Stimulated activated naive CD4-positive, alpha-beta T cell (primary cell): ENCODE measurements at regions not wholly inside any gene's neighbourhood (a gene's known extent, or its start where the extent isn't known, plus 50 kb on each side); places are given as distances from the start of the nearest gene placed in this dataset.

Experiments used
- DNase-seq, 6 experiments: peaks; one replicate each; lab custom pipeline; 2025; lab: John Stamatoyannopoulos, UW

DNA sequence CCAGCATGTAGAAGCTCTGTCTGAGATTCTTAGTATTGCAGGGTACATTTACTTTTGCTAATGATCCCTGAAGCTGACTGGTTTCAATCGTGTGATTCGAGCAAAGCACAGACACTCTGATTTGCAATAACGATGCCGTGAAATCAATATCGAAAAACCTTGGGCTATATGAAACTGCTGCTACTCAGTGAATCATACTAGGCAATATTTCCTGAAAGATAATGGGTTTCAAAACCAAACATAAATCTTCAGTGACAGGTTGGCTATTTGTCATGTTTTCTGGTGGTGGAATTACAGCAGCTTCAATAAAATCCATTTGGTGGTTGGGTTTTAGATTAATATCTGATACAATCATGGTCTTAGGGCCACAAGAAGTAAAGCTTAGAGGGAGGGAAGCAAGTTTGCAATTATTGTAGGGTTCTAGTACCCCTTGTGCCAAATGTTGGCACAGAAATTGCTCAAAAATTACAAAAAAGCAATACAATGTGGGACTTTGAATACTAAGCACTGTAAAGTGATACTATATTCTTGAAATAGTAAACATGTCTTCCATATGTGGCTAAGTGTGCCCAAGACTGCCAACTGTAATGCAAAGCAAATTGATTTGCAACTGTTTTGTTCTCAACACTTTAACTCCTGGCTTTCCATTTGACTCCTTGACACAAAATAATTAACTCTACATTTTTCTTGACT is 112.4 kb upstream of the JAZF1 start:
- no peak for DNase-seq

GRCh38 chr7:28293527-28293835 is 112.9 kb upstream of the JAZF1 start:
- no peak for DNase-seq

- peak in 5 of 6 experiments; percentile 3 to 58 (median 36) for DNase-seq
Measured at GRCh38 chr7:28296571-28297483, 115.5 kb upstream of the CREB5 start.

DNA sequence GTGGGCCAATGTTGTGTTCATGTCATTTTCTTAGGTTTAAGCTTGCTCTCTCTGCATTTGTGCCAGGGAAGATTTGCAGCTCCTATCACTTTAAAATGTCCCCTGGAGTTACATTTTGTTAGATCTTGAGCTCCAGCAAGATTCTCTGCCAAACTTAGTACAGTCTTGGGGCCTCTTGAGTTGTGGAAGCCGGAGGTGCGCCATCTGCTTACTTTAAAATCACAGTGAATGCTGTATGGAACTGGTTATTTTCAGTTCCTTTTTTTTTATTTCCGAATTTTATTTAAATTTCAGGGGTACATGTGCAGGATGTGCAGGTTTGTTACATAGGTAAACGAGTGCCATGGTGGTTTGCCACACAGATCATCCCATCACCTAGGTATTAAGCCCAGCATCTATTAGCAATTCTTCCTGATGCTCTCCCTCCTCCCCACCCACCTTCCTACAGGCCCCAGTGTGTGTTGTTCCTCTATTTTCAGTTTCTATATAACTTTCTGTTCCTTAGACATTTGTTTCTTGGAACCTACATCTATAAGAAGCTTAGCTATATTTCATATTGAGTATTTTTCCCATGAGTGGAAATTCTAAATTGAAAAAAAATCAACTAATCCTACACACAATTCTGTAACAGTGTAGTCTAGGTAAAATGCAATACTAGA is 114.4 kb upstream of the CREB5 start:
- no peak for DNase-seq

- DNase-seq, result no peak
Measured at GRCh38 chr7:28298870-28299518, 113.3 kb upstream of the CREB5 start.

DNA sequence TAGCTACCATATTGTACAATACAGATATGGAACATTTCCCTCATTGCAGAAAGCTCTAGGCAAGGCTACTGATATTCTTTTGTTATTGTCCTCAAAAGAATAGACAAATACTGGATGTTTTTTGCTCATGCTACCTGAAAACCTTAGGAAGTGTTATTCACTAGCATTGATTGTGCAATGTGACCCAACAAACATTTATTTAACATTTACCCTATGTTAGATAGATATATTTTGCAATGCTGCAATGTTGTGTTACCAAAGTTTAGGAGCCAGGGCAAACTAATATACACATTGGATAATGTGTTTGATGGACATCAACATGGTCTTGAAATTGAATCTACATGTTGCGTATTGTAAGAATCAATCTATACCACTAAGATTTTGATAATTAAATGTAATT is 112.8 kb upstream of the CREB5 start:
- no peak for DNase-seq

DNA sequence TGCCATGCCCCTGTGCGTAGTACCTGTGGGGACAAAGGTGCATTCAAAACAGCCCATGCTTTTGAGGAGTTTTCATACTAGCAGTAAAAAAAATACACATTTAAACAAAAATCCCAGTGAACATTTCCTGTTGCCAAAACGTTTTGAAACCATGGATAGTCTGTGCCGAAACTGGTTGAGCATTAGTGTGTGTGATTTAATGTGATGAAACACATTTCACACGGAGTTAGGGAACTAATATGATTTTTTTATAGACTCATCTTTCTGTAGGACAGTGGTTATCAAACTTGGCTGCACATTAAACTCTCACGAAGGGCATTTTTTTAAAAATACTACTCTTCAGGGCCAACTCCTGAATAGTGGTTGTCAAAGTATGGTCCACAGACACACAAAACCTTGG is 111.8 kb upstream of the CREB5 start:
- DNase-seq, result no peak

DNA sequence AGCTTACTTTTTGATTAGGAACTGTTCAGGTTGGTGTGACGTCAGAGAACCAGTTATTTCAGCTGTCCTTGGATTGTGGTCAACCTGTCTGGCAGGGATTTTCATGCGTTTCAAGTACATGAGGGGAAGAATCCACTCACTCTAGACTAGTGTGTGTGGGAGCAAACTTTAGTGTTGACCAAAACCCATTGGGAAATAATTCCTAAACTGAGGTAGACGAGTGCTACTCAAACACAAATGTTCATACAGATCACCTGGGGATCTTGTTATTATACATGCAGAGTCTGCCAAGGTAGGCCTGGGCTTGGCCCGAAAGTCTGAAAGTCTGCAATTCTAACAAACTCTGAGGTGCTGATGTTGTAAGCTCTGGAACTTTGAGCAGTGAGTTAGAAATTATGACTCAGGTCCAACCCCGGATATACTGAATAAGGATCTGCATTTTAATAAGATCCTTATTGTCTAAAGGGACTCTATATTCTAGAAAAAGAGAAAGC is 111.1 kb upstream of the CREB5 start:
- DNase-seq, result no peak

- DNase-seq, result no peak
Measured at GRCh38 chr7:28304290-28304689, 108.0 kb upstream of the CREB5 start.

GRCh38 chr7:28309704-28310459 is 102.4 kb upstream of the CREB5 start:
- no peak for DNase-seq

DNA sequence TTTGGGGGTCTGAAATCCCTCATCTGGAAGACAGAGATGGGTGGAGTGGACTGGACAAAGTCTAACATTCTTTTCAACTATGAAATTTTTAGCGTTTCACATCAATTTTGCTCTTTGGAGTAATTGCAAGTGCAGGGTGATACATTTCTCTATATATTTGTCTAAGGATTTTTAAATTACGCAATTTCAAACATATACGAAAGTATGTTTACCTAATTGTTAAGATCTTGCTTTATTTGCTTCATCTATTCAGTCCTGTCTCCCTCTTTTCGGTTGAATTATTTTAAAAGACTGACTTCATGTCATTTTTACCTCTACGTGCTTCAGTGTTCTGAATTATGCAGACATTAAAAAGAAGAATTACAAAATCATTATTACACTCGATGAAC is 101.9 kb upstream of the CREB5 start:
- no peak for DNase-seq

DNA sequence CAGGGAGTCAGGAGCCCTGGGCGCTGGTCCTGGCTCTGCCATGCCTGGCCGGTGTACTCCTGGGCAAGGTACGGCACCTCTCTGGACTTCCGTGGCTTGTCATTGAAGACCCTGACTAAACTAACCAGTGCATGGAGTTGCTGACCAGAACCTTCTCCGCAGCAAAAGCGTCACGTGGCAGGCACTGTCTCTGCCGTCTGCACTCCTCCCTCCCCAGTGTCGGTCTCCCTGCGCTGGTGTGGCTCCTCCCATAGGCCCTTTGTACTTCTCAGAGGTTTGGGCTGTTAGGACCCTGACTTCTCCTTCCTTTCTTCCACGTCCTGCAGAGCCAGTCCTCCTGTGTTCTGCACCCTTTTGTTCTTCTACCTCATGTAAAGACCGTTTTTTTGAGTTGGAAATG is 100.6 kb upstream of the CREB5 start:
- DNase-seq, result no peak

- DNase-seq, result no peak
Measured at GRCh38 chr7:28312948-28313347, 99.4 kb upstream of the CREB5 start.

- no peak for DNase-seq
Measured at GRCh38 chr7:28314841-28315240, 97.5 kb upstream of the CREB5 start.

- no peak for DNase-seq
Measured at GRCh38 chr7:28315565-28316410, 96.5 kb upstream of the CREB5 start.

DNA sequence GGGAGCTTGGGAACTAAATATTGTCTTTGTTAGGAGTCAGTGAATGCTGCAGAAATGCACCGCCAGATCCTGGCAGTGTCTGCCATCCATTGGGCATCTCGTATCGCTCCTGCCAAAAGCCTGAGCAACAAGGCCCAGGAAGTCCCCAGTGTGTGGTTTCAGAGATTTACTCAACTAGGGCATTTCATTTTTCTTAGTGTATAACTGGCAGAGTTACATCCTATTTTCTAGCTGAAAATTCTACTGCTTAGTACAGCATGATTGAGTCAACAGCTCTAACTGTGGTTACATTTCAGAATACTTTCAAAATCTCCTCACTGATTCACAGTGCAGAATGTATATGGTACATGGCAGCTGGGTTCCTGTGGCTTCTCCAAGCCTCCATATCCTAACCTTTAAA is 95.8 kb upstream of the CREB5 start:
- DNase-seq, result no peak

- no peak for DNase-seq
Measured at GRCh38 chr7:28318101-28318762, 94.1 kb upstream of the CREB5 start.

DNA sequence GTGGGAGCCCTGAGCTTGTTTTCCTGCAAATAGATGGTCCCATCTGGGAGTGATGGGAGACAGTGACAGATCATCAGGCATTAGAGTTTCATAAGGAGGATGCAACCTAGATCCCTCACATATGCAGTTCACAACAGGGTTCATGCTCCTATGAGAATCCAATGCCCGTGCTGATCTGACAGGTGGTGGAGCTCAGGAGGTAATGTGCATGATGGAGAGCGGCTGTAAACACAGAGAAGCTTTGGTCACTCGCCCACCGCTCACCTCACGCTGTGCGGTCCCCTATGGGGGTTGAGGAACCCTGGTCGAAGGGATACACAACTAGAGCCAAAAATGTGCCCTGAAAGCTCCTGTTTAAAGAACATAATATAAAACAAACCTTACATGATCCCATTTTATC is 88.5 kb upstream of the CREB5 start:
- no peak for DNase-seq

- DNase-seq, result peak in 3 of 6 experiments; percentile 24 to 35 (median 35)
Measured at GRCh38 chr7:28328146-28328545, 84.2 kb upstream of the CREB5 start.
